ENCODE measurements at regions not wholly inside any gene's neighbourhood (a gene's known extent, or its start where the extent isn't known, plus 50 kb on each side); places are given as distances from the start of the nearest gene placed in this dataset.

DNA sequence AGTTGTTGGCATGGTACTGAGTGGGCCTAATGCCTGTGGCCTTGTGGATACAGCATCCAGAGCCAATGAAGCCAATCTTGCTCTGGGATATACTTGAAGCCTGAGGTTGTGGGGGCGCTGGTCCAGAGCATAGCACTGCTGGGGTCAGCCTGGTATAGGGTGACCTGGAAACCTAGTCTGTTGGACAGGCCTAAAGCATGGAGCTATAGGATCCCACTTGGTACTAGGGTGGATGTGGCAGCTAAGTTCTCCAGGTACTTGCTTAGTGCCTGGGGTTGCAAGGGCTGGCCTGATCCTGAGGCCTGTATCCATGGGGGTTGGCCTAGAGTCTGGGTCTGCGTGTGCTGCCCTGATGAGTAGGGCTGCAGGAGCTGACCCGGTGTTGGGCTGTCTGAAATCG is 1168.2 kb upstream of the C9orf72 start:
- no peak for TF ChIP-seq EZH2phosphoT487 (IDR thresholded peaks at IDR 0.05; ENCODE audit: borderline replicate concordance)
- TF ChIP-seq, protein P1, sequence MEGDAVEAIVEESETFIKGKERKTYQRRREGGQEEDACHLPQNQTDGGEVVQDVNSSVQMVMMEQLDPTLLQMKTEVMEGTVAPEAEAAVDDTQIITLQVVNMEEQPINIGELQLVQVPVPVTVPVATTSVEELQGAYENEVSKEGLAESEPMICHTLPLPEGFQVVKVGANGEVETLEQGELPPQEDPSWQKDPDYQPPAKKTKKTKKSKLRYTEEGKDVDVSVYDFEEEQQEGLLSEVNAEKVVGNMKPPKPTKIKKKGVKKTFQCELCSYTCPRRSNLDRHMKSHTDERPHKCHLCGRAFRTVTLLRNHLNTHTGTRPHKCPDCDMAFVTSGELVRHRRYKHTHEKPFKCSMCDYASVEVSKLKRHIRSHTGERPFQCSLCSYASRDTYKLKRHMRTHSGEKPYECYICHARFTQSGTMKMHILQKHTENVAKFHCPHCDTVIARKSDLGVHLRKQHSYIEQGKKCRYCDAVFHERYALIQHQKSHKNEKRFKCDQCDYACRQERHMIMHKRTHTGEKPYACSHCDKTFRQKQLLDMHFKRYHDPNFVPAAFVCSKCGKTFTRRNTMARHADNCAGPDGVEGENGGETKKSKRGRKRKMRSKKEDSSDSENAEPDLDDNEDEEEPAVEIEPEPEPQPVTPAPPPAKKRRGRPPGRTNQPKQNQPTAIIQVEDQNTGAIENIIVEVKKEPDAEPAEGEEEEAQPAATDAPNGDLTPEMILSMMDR (conservative IDR thresholded peaks at IDR 0.05; ENCODE audit: low read length): no peak
- Histone ChIP-seq H2AFZ (ENCODE audit: low read length) (no peak overlapping the region), H3F3A (ENCODE audit: low read depth) (no peaks in the 10 kb centered on the region), H3K27me3 (ENCODE audit: insufficient read depth, low read length, poor library complexity, severe bottlenecking) (no peaks in the 10 kb centered on the region), H3K9me3 (ENCODE audit: insufficient read depth, low read depth, low read length) (peaks cover 2% of the 10 kb centered on the region; the same call in 1 of the 2 replicates), H3K36me3 (ENCODE audit: insufficient read depth, low read length) (no peaks in the 10 kb centered on the region), H3K79me2 (ENCODE audit: insufficient read depth, low read length) (no peaks in the 10 kb centered on the region), H3K9ac (ENCODE audit: low read depth, low read length, poor library complexity, severe bottlenecking) (no peak overlapping the region), H3K9me2 (replicated peaks; ENCODE audit: low read depth, low read length) (no peaks in the 10 kb centered on the region), H3K4me2 (ENCODE audit: low read depth, low read length, poor library complexity, severe bottlenecking) (no peak overlapping the region), H3K4me3 (ENCODE audit: low read length, poor library complexity, severe bottlenecking) (no peak overlapping the region), H4K20me1 (ENCODE audit: insufficient read depth, low read length, poor library complexity, severe bottlenecking) (no peaks in the 10 kb centered on the region), H3K4me1 (ENCODE audit: insufficient read depth, low read length, poor library complexity, severe bottlenecking) (no peaks in the 10 kb centered on the region)

DNA sequence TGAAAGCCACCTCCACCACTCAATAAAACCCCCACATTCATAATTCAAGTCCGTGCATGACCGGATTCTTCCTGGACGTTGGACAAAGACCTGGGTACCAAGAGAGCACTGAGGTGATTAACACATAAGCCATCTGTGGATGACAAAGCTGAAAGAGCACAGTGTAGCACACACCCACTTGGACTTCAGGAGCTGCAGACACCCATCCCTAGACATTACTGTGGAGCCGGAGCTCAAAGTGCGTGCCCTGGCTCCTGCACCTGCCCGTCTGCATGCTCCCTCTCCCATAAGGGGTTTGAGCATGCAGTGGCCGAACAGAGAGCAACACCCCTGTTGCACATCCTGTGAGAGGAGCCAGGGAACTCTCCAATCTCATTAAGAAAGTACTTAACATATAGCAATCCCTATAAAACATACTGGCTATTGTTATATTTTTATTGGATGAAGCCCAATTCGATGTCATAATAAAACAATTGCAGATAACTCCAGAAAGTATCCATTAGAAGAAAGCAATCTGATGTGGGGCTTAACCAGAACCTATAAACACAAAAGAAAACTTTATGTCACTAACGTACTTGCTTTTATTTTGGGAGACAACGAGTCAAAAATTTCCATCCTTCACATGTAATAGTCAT is 1174.2 kb upstream of the C9orf72 start:
- TF ChIP-seq EZH2phosphoT487 (IDR thresholded peaks at IDR 0.05; ENCODE audit: borderline replicate concordance): no peak
- TF ChIP-seq, protein P1 (conservative IDR thresholded peaks at IDR 0.05; ENCODE audit: low read length): no peak
- Histone ChIP-seq H3K36me3 (ENCODE audit: insufficient read depth, low read length) (no peaks in the 10 kb centered on the region), H3K79me2 (ENCODE audit: insufficient read depth, low read length) (no peaks in the 10 kb centered on the region), H3K9ac (ENCODE audit: low read depth, low read length, poor library complexity, severe bottlenecking) (no peak overlapping the region), H3K4me2 (ENCODE audit: low read depth, low read length, poor library complexity, severe bottlenecking) (no peak overlapping the region), H3K27me3 (ENCODE audit: insufficient read depth, low read length, poor library complexity, severe bottlenecking) (no peaks in the 10 kb centered on the region), H3K9me3 (ENCODE audit: insufficient read depth, low read depth, low read length) (peaks cover 2% of the 10 kb centered on the region; the same call in 1 of the 2 replicates), H2AFZ (ENCODE audit: low read length) (no peak overlapping the region), H3K9me2 (replicated peaks; ENCODE audit: low read depth, low read length) (no peaks in the 10 kb centered on the region), H3K4me3 (ENCODE audit: low read length, poor library complexity, severe bottlenecking) (no peak overlapping the region), H3K4me1 (ENCODE audit: insufficient read depth, low read length, poor library complexity, severe bottlenecking) (no peaks in the 10 kb centered on the region), H4K20me1 (ENCODE audit: insufficient read depth, low read length, poor library complexity, severe bottlenecking) (no peaks in the 10 kb centered on the region), H3F3A (ENCODE audit: low read depth) (no peaks in the 10 kb centered on the region)

DNA sequence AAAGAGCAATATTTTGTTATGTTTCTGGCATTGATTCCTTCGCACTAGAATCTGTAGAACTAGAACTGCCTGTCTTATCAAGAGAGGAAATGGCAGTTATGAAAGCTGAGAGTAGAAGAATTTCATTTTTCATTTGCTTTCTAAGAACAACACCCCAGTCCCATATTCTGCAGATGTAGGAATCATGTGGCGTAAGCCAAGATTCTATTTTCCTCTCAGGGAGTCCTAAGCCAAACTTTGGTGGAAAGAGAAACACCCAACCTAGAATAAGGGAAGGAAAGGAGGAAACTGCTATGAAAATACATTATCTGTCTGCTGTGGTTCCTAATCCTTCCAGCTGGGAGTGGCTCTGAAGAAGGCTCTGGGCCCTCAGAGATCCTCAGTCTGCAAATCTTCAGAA is 1176.9 kb upstream of the C9orf72 start:
- Histone ChIP-seq H3K9me3 (ENCODE audit: insufficient read depth, low read depth, low read length) (no peaks in the 10 kb centered on the region), H2AFZ (ENCODE audit: low read length) (no peak overlapping the region), H3K4me1 (ENCODE audit: insufficient read depth, low read length, poor library complexity, severe bottlenecking) (no peaks in the 10 kb centered on the region), H3K4me2 (ENCODE audit: low read depth, low read length, poor library complexity, severe bottlenecking) (no peak overlapping the region), H3K79me2 (ENCODE audit: insufficient read depth, low read length) (no peaks in the 10 kb centered on the region), H4K20me1 (ENCODE audit: insufficient read depth, low read length, poor library complexity, severe bottlenecking) (no peaks in the 10 kb centered on the region), H3K36me3 (ENCODE audit: insufficient read depth, low read length) (no peaks in the 10 kb centered on the region), H3K4me3 (ENCODE audit: low read length, poor library complexity, severe bottlenecking) (no peak overlapping the region), H3K9me2 (replicated peaks; ENCODE audit: low read depth, low read length) (no peaks in the 10 kb centered on the region), H3K9ac (ENCODE audit: low read depth, low read length, poor library complexity, severe bottlenecking) (no peak overlapping the region), H3K27me3 (ENCODE audit: insufficient read depth, low read length, poor library complexity, severe bottlenecking) (no peaks in the 10 kb centered on the region), H3F3A (ENCODE audit: low read depth) (no peaks in the 10 kb centered on the region)
- TF ChIP-seq, protein P1 (conservative IDR thresholded peaks at IDR 0.05; ENCODE audit: low read length): no peak
- TF ChIP-seq EZH2phosphoT487 (IDR thresholded peaks at IDR 0.05; ENCODE audit: borderline replicate concordance): no peak

Data from Loucy (cell line).